Liver (tissue), 8 donors: ENCODE measurements at regions not wholly inside any gene's neighbourhood (a gene's known extent, or its start where the extent isn't known, plus 50 kb on each side); places are given as distances from the start of the nearest gene placed in this dataset.

Source experiments
- DNase-seq: peaks from one replicate; pipeline ENCODE4 v3.0.0-alpha.2; 2017; ENCODE audit warnings: low spot score
- H3K27ac ChIP-seq, 2 donors: one replicate each; pipeline ENCODE4 v1.7.0; 2013; ENCODE audit warnings: inconsistent platforms in 2 of 2, low read length in 2 of 2, control low read depth in 1 of 2, low read depth in 1 of 2, mild to moderate bottlenecking in 1 of 2
- H3K27me3 ChIP-seq, 4 donors: one replicate each; pipeline versions ENCODE4 v1.6.1 to v1.7.0; 2013; ENCODE audit warnings: low read length in 3 of 4, inconsistent platforms in 1 of 4, mild to moderate bottlenecking in 1 of 4, moderate library complexity in 1 of 4; ENCODE audit not compliant: control insufficient read depth in 4 of 4, insufficient read depth in 4 of 4
- H3K36me3 ChIP-seq, 4 donors: one replicate each; pipeline versions ENCODE4 v1.6.1 to v1.7.0; 2013; ENCODE audit warnings: low read length in 3 of 4, mild to moderate bottlenecking in 3 of 4, low read depth in 1 of 4, moderate library complexity in 1 of 4; ENCODE audit not compliant: control insufficient read depth in 4 of 4, insufficient read depth in 3 of 4
- H3K4me1 ChIP-seq, 4 donors: one replicate each; pipeline versions ENCODE4 v1.6.1 to v1.7.0; 2013; ENCODE audit warnings: low read length in 3 of 4, mild to moderate bottlenecking in 3 of 4, moderate library complexity in 1 of 4; ENCODE audit not compliant: control insufficient read depth in 4 of 4, insufficient read depth in 4 of 4
- H3K4me3 ChIP-seq, 3 donors: one replicate each; pipeline versions ENCODE4 v1.6.1 to v1.7.0; 2013; ENCODE audit warnings: low read length in 3 of 3, control low read depth in 1 of 3, low read depth in 1 of 3, mild to moderate bottlenecking in 1 of 3
- H3K9ac ChIP-seq, 2 donors: one replicate each; pipeline ENCODE4 v1.7.0; 2013; ENCODE audit warnings: low read length in 2 of 2, mild to moderate bottlenecking in 2 of 2, moderate library complexity in 2 of 2, control low read depth in 1 of 2, low read depth in 1 of 2
- H3K9me3 ChIP-seq, 4 donors: one replicate each; pipeline versions ENCODE4 v1.6.1 to v1.7.0; 2013; ENCODE audit warnings: low read length in 3 of 4; ENCODE audit not compliant: control insufficient read depth in 4 of 4
- ATF3 ChIP-seq: IDR thresholded peaks from 2 replicates; pipeline ENCODE4 v1.6.1; 2016; ENCODE audit warnings: antibody characterized with exemption
- EGR1 ChIP-seq, 2 donors: IDR thresholded peaks; 2 replicates each; pipeline ENCODE4 v1.6.1; 2016 to 2018; ENCODE audit warnings: antibody characterized with exemption in 2 of 2, low read depth in 2 of 2
- FOXA1 ChIP-seq: IDR thresholded peaks from 2 replicates; pipeline ENCODE4 v1.6.1; 2016; ENCODE audit warnings: antibody characterized with exemption
- FOXA2 ChIP-seq: IDR thresholded peaks from 2 replicates; pipeline ENCODE4 v1.6.1; 2016; ENCODE audit warnings: antibody characterized with exemption
- GABPA ChIP-seq, 2 donors: IDR thresholded peaks in 1 of 2; conservative IDR thresholded peaks in 1 of 2; 2 replicates each; pipeline ENCODE4 v1.6.1; 2016; ENCODE audit warnings: antibody characterized with exemption in 2 of 2, mild to moderate bottlenecking in 1 of 2, moderate library complexity in 1 of 2
- HNF4A ChIP-seq, 2 donors: conservative IDR thresholded peaks; 2 replicates each; pipeline ENCODE4 v1.6.1; 2016; ENCODE audit warnings: antibody characterized with exemption in 2 of 2, mild to moderate bottlenecking in 2 of 2
- HNF4G ChIP-seq: IDR thresholded peaks from 2 replicates; pipeline ENCODE4 v1.6.1; 2016; ENCODE audit warnings: antibody characterized with exemption
- JUND ChIP-seq, 2 donors: IDR thresholded peaks; 2 replicates each; pipeline ENCODE4 v1.6.1; 2016; ENCODE audit warnings: antibody characterized with exemption in 2 of 2
- NR2F2 ChIP-seq: IDR thresholded peaks from 2 replicates; pipeline ENCODE4 v1.6.1; 2016; ENCODE audit warnings: antibody characterized with exemption
- RAD21 ChIP-seq, 2 donors: IDR thresholded peaks; 2 replicates each; pipeline ENCODE4 v1.6.1; 2016; ENCODE audit warnings: antibody characterized with exemption in 2 of 2, mild to moderate bottlenecking in 2 of 2
- REST ChIP-seq: IDR thresholded peaks from 2 replicates; pipeline ENCODE4 v1.6.1; 2016; ENCODE audit warnings: antibody characterized with exemption, mild to moderate bottlenecking
- RXRA ChIP-seq, 2 donors: IDR thresholded peaks; 2 replicates each; pipeline ENCODE4 v1.6.1; 2017 to 2018; ENCODE audit warnings: antibody characterized with exemption in 2 of 2, mild to moderate bottlenecking in 1 of 2
- SP1 ChIP-seq: IDR thresholded peaks from 2 replicates; pipeline ENCODE4 v1.6.1; 2018; ENCODE audit warnings: antibody characterized with exemption, mild to moderate bottlenecking
- TAF1 ChIP-seq: conservative IDR thresholded peaks from 2 replicates; pipeline ENCODE4 v1.6.1; 2016; ENCODE audit warnings: antibody characterized with exemption, mild to moderate bottlenecking
- YY1 ChIP-seq: IDR thresholded peaks from 2 replicates; pipeline ENCODE4 v1.6.1; 2016; ENCODE audit warnings: antibody characterized with exemption, mild to moderate bottlenecking
- WGBS: extraction: QIAGEN DNeasy Blood & Tissue Kit; methylation state at CpG from one replicate; pipeline ENCODE4 v1.1.7; 2013; 5-methylcytosine and 5-hydroxymethylcytosine counted together
- TF ChIP-seq, protein P1 (sequence below): IDR thresholded peaks from 2 replicates; pipeline ENCODE4 v1.6.1; 2016; ENCODE audit warnings: antibody characterized with exemption
- TF ChIP-seq, protein P2 (sequence below): fragments of 150-350 bp; IDR thresholded peaks from 2 replicates; pipeline ENCODE4 v1.5.1; 2017; ENCODE audit warnings: improper control_type of control experiment, low read depth, low read length; ENCODE audit not compliant: missing input control
- TF ChIP-seq, protein P3 (sequence below): IDR thresholded peaks from 2 replicates; pipeline ENCODE4 v1.6.1; 2016; ENCODE audit warnings: antibody characterized with exemption
- donor health status: healthy.
- donor health status: healthy.
- donor health status: healthy.
- donor health status: healthy.
- donor health status: healthy.

GRCh38 chr11:104490182-104490581 is 326.2 kb upstream of the PDGFD start:
- peaks cover 0 to 5% (median 1%) of the 10 kb centered on the region in 4 donors for H3K9me3 ChIP-seq
- H3K9ac ChIP-seq: no peak overlapping the region
- H3K36me3 ChIP-seq: no peaks in the 10 kb centered on the region
- WGBS: 71% methylated on average over 6 of the region's 6 CpGs
- H3K27ac ChIP-seq: no peak overlapping the region
- TF ChIP-seq YY1 (no peak), RAD21 (IDR thresholded peaks at IDR 0.05) (no peak), FOXA2 (no peak), SP1 (no peak), RXRA (IDR thresholded peaks at IDR 0.05) (no peak), GABPA (IDR thresholded peaks at IDR 0.05 in 1 of 2, conservative IDR thresholded peaks at IDR 0.05 in 1 of 2) (no peak), TAF1 (no peak), JUND (IDR thresholded peaks at IDR 0.05) (no peak), ATF3 (no peak), EGR1 (IDR thresholded peaks at IDR 0.05; ENCODE audit: low read depth in 2 of 2) (no peak), NR2F2 (no peak), FOXA1 (no peak), HNF4A (conservative IDR thresholded peaks at IDR 0.05) (no peak)
- TF ChIP-seq, protein P1, sequence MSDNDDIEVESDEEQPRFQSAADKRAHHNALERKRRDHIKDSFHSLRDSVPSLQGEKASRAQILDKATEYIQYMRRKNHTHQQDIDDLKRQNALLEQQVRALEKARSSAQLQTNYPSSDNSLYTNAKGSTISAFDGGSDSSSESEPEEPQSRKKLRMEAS: no peak
- TF ChIP-seq, protein P2, sequence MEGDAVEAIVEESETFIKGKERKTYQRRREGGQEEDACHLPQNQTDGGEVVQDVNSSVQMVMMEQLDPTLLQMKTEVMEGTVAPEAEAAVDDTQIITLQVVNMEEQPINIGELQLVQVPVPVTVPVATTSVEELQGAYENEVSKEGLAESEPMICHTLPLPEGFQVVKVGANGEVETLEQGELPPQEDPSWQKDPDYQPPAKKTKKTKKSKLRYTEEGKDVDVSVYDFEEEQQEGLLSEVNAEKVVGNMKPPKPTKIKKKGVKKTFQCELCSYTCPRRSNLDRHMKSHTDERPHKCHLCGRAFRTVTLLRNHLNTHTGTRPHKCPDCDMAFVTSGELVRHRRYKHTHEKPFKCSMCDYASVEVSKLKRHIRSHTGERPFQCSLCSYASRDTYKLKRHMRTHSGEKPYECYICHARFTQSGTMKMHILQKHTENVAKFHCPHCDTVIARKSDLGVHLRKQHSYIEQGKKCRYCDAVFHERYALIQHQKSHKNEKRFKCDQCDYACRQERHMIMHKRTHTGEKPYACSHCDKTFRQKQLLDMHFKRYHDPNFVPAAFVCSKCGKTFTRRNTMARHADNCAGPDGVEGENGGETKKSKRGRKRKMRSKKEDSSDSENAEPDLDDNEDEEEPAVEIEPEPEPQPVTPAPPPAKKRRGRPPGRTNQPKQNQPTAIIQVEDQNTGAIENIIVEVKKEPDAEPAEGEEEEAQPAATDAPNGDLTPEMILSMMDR: no peak
- H3K4me3 ChIP-seq: no peak overlapping the region
- no peaks in the 10 kb centered on the region for H3K4me1 ChIP-seq
- H3K27me3 ChIP-seq: no peaks in the 10 kb centered on the region
- no peak for DNase-seq

- Histone ChIP-seq H3K36me3 (no peaks in the 10 kb centered on the region), H3K9ac (no peak overlapping the region), H3K27ac (no peak overlapping the region), H3K27me3 (no peaks in the 10 kb centered on the region), H3K9me3 (peaks cover 0 to 5% (median 1%) of the 10 kb centered on the region in 4 donors), H3K4me3 (no peak overlapping the region), H3K4me1 (no peaks in the 10 kb centered on the region)
- DNase-seq: no peak
- TF ChIP-seq SP1 (no peak), FOXA1 (no peak), HNF4G (no peak), YY1 (no peak), RAD21 (IDR thresholded peaks at IDR 0.05) (no peak), TAF1 (no peak), GABPA (IDR thresholded peaks at IDR 0.05 in 1 of 2, conservative IDR thresholded peaks at IDR 0.05 in 1 of 2) (no peak), RXRA (IDR thresholded peaks at IDR 0.05) (no peak), ATF3 (no peak), FOXA2 (no peak), HNF4A (conservative IDR thresholded peaks at IDR 0.05) (no peak), EGR1 (IDR thresholded peaks at IDR 0.05; ENCODE audit: low read depth in 2 of 2) (no peak), NR2F2 (no peak), JUND (IDR thresholded peaks at IDR 0.05) (no peak), REST (no peak)
- TF ChIP-seq, protein P2: no peak
- TF ChIP-seq, protein P3, sequence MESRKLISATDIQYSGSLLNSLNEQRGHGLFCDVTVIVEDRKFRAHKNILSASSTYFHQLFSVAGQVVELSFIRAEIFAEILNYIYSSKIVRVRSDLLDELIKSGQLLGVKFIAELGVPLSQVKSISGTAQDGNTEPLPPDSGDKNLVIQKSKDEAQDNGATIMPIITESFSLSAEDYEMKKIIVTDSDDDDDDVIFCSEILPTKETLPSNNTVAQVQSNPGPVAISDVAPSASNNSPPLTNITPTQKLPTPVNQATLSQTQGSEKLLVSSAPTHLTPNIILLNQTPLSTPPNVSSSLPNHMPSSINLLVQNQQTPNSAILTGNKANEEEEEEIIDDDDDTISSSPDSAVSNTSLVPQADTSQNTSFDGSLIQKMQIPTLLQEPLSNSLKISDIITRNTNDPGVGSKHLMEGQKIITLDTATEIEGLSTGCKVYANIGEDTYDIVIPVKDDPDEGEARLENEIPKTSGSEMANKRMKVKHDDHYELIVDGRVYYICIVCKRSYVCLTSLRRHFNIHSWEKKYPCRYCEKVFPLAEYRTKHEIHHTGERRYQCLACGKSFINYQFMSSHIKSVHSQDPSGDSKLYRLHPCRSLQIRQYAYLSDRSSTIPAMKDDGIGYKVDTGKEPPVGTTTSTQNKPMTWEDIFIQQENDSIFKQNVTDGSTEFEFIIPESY: no peak
- TF ChIP-seq, protein P1: no peak
- 82% methylated on average over 3 of the region's 3 CpGs for WGBS
Observed at GRCh38 chr11:104488561-104488960, 324.6 kb upstream of the PDGFD start.
